NCI-H1930 (cell line): ENCODE measurements at regions not wholly inside any gene's neighbourhood (a gene's known extent, or its start where the extent isn't known, plus 50 kb on each side); places are given as distances from the start of the nearest gene placed in this dataset.
"Not testable (repeated sequence)": the region's sequence is repeated elsewhere in the genome, so short reads cannot be mapped to it uniquely, and the experiment has no call there.

Source experiments
- DNase-seq, 2 experiments: peaks; one replicate each; lab custom pipeline; 2025; lab: John Stamatoyannopoulos, UW

GRCh38 chrX:5295004-5295403 lies 933.7 kb downstream of the NLGN4X start:
- DNase-seq, result no peak

DNA sequence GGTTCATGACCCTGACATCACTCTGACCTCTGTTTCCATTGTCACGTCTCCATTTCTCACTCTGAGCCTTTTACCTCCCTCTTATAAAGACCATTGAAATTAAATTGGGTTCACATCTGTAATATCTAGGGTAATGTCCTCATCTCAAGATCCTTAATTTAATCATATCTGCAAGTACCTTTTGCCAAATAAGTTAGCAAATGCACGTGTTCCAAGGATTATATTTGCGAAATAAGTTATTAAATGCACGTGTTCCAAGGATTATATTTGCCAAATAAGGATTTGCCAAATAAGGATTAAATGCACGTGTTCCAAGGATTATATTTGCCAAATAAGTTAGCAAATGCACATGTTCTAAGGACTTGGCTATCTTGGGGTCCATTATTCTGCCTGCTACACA lies 938.0 kb downstream of the NLGN4X start:
- no peak for DNase-seq

DNA sequence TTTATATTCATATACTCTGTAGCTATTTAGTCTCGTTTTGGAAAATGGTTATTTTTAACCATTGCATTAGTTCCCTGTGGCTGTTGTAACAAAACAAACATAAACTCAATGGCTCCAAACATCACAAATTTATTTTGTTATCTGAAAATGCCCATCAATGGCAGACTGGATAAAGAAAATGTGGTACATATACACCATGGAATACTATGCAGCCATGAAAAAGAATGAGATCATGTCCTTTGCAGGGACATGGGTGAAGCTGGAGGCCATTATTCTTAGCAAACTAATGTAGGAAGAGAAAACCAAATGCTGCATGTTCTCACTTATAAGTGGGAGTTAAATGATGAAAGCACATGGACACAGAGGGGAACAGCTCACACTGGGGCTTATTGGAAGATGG lies 938.7 kb downstream of the NLGN4X start:
- DNase-seq, result not testable (repeated sequence)

DNA sequence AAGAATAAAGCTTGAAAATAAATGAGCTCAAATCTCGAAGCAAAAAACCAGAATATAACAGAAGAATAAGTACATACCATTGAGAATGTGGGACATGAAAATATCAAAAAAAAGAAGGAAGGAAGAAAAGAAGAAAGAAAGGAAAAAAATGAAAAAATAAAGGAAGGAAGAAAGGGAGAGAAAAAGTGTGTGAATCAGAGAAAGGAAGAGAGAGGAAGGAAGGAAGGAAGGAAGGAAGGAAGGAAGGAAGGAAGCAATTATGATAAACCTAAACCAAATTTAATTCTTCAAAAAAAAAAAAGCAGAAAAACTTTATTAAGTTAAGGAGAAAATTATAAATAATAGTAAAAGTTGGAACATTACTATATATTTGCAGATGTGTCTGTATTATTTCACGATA lies 949.8 kb downstream of the NLGN4X start:
- DNase-seq, result no peak

DNA sequence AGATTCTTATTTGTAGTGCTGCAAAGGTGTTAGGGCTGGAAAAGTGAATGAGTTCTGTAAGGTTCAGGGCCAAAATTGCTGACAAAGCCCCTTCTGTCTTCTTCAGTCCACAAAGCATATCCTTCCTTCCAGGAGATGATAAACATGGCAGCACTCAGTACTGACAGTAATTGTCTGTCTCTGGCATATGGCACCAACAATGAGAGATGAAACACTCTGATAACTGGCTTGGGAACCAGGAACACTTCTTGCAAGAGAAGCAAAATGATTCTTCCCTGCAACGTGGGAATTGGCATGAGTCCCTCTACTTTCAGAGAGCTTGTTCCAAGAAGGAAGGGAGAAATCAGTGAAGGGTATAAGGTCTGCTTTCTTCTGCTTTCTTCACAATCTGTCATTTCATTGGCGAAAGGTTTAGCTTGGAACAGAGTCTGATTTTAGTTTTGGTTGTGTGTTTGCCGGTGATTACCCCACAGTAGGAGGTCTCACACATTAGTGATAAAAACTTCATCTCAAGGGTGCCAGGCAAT lies 963.3 kb downstream of the NLGN4X start:
- no peak for DNase-seq

GRCh38 chrX:5250106-5250505 lies 978.6 kb downstream of the NLGN4X start:
- no peak for DNase-seq

- DNase-seq, result no peak
These were observed 986.4 kb downstream of the NLGN4X start for GRCh38 chrX:5242091-5242790.

GRCh38 chrX:5236749-5237148 lies 991.9 kb downstream of the NLGN4X start:
- DNase-seq, result no peak

DNA sequence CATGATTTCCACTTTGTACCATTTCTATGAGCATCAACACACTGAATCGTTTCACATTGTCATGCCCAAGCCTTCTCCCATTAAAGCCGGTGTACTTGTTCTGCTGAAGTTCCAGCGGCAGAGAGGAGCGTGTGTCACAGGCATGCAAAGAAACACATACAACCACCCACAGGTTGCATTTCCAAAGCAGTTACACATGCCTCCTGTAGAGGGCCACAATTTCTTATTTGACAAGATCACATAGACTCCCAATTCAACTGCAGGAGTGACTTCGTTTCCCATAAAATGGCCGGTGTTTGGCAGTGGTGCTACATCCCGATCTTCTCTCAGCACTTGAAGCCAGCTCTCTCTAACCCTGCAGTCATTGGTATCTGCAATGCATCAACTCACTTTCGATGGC lies 992.6 kb downstream of the NLGN4X start:
- no peak for DNase-seq

- no peak for DNase-seq
These were observed 994.8 kb downstream of the NLGN4X start for GRCh38 chrX:5233830-5234229.

- DNase-seq, result no peak
These were observed 1008.2 kb downstream of the NLGN4X start for GRCh38 chrX:5220421-5220820.

- DNase-seq, result no peak
These were observed 1033.9 kb downstream of the NLGN4X start for GRCh38 chrX:5194806-5195205.

DNA sequence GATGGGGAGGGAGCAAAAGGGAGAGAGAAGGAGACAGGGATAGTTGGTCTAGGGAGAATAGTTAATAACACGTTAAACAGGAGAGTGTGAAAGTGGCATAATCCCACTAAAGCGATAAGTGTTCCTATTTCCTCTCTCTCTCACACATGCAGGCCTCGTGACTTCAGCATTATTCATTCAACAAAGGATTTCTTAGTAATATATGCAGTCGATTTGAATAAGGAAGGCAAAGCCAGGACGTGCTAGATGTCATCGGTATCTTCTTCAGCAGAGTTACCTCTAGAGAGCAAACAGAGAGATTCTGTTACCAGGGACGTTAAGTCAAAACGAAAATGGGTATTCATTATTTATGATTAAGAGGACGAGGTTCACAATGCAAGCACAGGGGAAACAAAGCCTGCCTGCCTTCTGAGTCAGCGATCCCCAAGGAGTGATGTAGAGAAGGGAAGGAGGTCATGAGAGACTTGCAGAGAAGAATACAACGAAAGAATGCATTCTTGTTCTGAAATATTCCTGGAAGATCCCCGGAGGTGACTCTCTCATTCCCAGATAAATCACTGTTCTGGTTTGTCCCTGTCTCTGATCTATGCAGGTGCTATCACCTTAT lies 1048.4 kb downstream of the NLGN4X start:
- no peak for DNase-seq

GRCh38 chrX:5176766-5177165 lies 1051.9 kb downstream of the NLGN4X start:
- no peak for DNase-seq

- no peak for DNase-seq
These were observed 1065.0 kb downstream of the NLGN4X start for GRCh38 chrX:5163663-5164062.

- no peak for DNase-seq
These were observed 1073.4 kb downstream of the NLGN4X start for GRCh38 chrX:5155301-5155700.

GRCh38 chrX:5145957-5146356 lies 1082.7 kb downstream of the NLGN4X start:
- no peak for DNase-seq

DNA sequence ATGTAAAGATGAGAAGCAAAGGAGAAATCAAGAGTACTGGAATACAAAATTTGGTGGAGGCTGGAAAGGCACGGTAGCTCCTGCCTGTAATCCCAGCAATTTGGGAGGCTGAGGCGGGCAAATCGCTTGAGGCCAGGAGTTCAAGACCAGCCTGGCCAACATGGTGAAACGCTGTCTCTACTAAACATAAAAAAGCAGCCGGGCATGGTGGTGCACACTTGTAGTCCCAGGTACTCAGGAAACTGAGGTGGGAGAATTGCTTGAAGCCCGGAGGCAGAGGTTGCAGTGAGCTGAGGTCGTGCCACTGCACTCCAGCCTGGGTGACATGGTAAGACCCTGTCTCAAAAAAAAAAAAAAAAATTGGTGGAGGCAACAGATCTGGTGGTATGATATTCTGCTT lies 1086.0 kb downstream of the NLGN4X start:
- no peak for DNase-seq

DNA sequence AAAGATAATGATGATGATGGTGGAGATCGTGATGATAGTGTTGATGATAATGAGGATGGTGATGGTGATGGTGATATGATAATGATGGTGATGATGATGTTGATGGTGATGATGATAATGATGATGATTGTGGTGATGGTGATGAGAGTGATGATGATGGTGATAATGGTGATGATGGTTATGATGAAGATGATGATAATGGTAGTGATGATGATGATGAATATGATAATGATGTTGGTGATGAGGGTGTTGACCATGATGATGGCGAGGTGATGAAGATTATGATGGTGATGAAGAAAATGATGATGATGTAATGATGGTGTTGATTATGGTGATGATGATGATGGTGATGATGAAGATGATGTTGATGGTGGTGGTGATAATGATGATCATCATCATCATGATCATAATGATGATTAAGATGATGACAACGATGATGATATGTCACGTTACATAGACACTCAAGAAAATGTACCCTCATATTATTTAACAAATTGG lies 1106.4 kb downstream of the NLGN4X start:
- no peak for DNase-seq

GRCh38 chrX:5117816-5118215 lies 1110.9 kb downstream of the NLGN4X start:
- DNase-seq, result no peak

DNA sequence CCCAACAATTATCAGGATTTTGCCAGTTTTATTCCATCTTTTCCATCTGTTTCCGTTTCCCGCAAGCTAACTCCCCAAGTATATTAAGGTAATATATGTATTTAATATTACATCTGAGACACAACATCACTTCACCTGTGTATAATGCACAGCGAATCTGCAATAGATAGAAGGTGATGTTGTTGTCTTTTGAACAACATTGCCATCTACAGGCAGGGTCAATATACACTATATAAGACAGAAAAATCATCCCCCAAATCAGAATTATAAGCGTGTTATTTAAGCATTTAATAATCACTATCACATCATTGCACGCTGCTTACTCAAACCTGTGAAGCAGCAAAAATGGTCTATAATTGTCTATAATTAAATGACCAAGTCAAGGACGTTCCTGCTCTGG lies 1115.5 kb downstream of the NLGN4X start:
- DNase-seq, result peak in 1 of 2 experiments; percentile 1

DNA sequence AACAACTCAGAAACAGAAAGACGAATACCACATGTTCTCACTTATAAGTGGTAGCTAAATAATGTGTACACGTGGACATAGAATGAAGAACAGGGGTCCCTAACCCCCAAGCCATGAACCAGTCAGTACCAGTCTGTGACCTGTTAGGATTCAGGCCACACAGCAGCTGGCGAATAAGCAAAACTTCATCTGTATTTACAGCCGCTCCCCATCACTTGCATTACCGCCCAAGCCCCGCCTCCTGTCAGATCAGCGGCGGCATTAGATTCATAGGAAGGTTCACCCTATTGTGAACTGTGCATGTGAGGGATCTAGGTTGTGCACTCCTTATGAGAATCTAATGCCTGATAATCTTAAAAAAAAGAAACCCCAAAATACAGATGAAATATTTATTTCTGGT lies 1128.7 kb downstream of the NLGN4X start:
- DNase-seq, result no peak

DNA sequence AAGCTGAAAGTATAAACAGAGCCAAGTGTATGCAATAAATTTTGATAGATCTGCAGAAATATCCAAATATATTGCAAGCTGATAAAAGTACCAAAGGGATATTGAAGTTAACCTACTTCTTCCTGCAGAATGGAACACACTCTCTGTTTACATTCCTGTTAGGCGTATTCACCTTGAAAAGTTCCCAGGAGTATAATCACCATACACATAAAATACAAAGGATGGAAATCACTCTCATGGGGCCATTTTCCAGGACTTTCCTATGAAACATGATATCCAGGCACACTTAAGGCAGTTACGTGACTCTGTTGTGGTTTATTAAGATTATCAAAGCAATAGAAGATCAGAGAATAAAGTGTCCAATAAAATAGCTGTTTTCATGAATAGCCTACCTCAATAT lies 1142.3 kb downstream of the NLGN4X start:
- DNase-seq, result peak in 1 of 2 experiments; percentile 22

DNA sequence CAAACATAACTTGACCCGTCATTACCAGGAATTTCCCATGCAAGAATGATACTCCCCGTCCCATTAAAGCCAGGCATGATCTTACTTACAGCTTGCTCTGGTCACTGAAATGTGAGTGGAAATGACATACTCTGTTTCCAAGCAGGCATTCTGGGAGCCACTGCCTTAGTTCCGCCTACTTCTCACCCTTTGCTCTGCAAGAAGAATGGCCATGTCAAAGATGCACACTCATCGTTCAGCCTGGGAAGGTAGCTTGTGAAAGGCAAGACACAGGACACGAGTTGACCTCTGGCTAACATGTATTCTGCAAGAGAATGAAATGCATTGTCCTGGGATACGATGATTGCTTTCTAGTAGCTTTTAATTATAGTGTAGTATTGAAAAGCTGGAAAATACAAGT lies 1144.4 kb downstream of the NLGN4X start:
- no peak for DNase-seq
